ENCODE measurements at regions not wholly inside any gene's neighbourhood (a gene's known extent, or its start where the extent isn't known, plus 50 kb on each side); places are given as distances from the start of the nearest gene placed in this dataset.
A peak's percentile ranks its signal among the peaks of the same experiment; 100 is the strongest.

- peak; percentile 95 for DNase-seq
These were observed 252.4 kb downstream of the TOMM20 start for GRCh38 chr1:234875953-234876855.

- DNase-seq: no peak
These were observed 253.2 kb downstream of the TOMM20 start for GRCh38 chr1:234875328-234875952.

- no peak for DNase-seq
These were observed 254.0 kb downstream of the TOMM20 start for GRCh38 chr1:234874291-234875288.

- no peak for DNase-seq
These were observed 256.8 kb downstream of the TOMM20 start for GRCh38 chr1:234871710-234872271.

- no peak for DNase-seq
These were observed 257.5 kb downstream of the TOMM20 start for GRCh38 chr1:234871039-234871709.

GRCh38 chr1:234870020-234870981 lies 258.3 kb downstream of the TOMM20 start:
- peak; percentile 98 for DNase-seq

- peak; percentile 78 for DNase-seq
These were observed 259.2 kb downstream of the TOMM20 start for GRCh38 chr1:234869182-234870019.

GRCh38 chr1:234868296-234869147 lies 258.5 kb upstream of the IRF2BP2 start:
- no peak for DNase-seq

GRCh38 chr1:234866007-234866866 lies 256.3 kb upstream of the IRF2BP2 start:
- no peak for DNase-seq

GRCh38 chr1:234865171-234866006 lies 255.4 kb upstream of the IRF2BP2 start:
- no peak for DNase-seq

GRCh38 chr1:234864116-234864515 lies 254.1 kb upstream of the IRF2BP2 start:
- DNase-seq: no peak

- DNase-seq: no peak
These were observed 253.6 kb upstream of the IRF2BP2 start for GRCh38 chr1:234863551-234863971.

GRCh38 chr1:234862944-234863515 lies 253.1 kb upstream of the IRF2BP2 start:
- DNase-seq: no peak

- DNase-seq: no peak
These were observed 252.5 kb upstream of the IRF2BP2 start for GRCh38 chr1:234862360-234862943.

GRCh38 chr1:234861761-234862160 lies 251.8 kb upstream of the IRF2BP2 start:
- DNase-seq: peak; percentile 61

GRCh38 chr1:234861024-234861620 lies 251.1 kb upstream of the IRF2BP2 start:
- DNase-seq: no peak

Data from NCI-H69 (cell line).